ENCODE measurements at regions not wholly inside any gene's neighbourhood (a gene's known extent, or its start where the extent isn't known, plus 50 kb on each side); places are given as distances from the start of the nearest gene placed in this dataset.
A peak's percentile ranks its signal among the peaks of the same experiment; 100 is the strongest.
"Not testable (repeated sequence)": the region's sequence is repeated elsewhere in the genome, so short reads cannot be mapped to it uniquely, and the experiment has no call there.

DNA sequence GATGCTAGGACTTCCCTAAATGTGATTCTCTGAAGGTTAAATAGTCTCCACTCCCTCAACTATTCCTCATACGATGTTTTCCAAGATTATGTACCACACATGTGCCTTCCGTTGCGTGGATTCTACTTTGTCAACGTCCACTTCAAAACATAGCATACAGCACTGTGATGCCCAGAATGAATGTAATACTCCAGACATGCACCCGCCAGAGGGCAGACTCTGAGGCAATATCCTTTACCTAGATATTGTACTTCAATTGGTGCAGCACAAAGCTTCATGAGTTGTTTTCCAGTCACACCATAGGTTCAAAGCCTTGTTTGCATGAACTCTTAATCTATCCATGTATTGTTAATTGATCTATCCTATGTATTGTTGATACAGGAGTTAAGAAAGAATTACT, 201.0 kb upstream of the NABP1 start:
- DNase-seq (ENCODE audit: low read depth in 2 of 2) = no peak

DNA sequence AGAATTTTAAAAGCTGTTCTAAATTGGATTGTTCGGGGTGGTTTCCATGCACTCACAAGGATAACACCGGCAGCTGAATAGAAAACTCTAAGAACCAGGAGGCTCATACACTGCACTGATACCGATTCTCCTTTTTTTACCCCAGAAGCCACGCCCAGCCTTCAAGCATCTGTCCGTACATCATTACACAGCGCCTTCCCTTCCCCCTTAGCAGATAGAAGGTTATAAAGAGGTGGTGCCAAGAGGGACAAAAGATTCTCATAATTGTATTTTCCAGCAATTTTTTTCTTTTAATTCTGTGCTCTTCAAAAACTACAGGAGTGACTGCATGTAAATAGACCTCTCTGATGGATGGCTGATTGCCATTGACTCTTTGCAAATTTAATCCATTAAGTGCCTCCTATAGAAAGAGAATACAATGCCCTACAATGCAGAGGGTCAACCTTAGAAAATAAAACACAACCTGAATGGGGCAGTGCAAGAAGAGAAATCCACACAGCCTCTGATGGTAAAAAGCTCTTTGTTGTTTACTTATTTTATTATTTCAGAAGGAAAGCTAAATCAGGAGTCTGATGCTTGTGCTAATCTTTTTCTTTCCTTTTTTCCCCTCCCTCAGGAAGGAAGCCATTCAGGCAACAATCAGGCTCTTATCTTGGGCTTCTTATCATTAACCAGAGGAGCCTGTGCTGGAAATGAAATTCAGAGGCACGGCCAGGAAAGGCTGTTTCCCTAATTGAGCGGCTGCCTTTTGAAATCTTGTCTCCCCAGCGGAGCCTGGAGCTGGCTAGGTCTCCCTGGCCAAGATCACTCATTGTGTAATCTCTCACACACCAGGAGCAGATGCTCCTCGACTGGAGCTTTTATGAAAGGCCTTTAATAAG, 198.9 kb upstream of the NABP1 start:
- peak in 1 of 2 experiments; percentile 27 for DNase-seq (ENCODE audit: low read depth in 2 of 2)

DNA sequence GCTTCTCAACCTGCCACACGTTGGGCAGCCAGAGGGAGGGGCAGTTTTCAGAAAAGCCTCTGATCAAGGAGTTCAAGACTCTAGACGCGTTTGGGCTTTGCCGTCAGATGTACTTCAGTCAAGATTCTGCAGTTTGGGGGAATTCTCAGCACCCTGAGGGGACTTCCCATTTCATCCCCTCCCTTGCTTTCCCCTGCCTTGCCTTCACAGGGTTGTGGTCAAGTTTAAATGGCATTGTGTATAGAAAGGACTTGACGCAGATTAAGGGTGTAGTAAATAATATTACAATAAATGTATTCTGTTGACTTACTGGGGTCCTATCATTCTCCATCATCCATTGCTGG, 198.3 kb upstream of the NABP1 start:
- DNase-seq (ENCODE audit: low read depth in 2 of 2) = no peak

DNA sequence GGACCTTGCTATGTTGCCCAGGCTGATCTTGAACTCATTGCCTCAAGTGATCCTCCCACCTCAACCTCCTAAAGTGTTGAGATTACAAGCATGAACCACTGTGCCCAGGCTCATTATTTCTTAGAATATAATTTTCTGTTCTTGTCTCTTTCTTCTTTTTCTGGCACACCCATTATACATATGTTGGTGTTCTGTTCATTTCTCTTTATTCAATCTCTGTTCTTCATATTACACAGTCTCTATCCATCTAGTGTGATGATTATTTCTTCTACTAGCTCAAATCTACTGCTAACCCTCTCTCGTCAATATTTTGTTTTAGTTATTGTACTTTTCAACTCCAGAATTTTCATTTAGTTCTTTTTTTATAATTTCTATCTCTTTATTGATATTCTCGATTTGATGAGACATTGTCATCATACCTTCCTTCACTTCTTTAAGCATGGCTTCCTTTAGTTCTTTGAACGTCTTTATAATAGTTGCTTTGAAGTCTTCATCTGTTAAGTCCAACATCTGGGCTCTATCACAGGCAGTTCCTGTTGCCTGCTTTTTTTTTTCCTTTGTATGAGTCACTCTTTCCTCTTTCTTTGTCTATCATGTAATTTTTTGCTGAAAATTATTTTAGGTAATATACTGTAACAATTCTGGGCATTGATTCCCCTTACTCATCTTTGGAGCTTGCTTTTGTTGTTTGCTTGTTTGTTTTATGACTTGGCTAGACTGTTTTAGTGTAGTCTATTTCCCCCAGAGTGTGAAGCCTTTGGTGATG, 196.4 kb upstream of the NABP1 start:
- no peak for DNase-seq (ENCODE audit: low read depth in 2 of 2)

DNA sequence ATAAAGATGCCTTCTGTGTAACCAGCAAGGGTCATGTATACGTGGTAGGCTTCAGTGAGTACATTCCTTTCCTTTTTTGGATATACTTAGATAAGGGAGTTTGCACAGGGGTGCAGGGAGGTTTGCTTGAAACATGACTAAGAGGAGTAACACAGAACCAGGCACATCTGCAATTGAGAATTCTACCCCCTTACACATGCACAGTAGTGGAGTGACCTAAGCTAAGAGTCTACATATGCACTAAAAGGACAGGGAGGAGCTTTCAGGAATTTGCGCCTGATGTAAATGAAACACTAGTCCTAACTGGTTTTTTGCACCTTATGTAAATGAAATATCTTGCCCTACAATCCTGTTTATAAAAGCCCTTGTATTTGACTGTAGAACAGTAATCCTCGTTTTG, 194.8 kb upstream of the NABP1 start:
- DNase-seq (ENCODE audit: low read depth in 2 of 2) = no peak

DNA sequence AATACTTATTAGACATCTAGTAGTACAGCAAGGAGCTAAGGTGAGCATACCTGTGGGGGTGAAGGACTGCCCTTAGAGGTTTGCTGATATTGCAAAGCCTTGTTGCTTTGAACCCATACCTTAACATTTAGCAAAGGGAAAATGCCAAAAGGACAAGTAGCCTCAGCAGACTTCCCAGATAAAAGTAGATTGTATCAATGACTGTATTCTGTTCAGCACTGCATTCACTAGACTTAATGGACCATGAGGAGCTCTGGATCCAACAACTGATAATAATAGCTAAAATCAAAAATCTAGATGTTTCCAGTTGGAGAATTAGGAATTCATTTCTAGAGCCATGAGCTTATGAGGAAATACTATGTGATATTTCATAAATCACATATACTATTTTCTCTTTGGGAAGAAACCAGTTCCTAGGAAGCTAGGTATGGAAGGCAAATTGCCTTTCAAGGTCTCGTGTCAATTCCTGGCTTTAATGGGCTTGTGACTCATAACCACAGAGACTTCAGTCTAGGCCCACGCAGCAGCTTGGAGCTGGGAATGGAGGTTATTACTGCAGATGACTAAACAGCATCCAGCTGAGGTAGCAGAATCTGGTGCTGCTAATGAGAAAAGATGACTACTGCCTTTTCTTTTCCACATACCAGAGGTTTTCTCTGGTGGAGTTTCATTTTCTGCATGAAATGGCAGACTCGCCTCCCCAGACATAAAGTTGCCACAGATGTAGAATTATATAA, 191.2 kb upstream of the NABP1 start:
- DNase-seq (ENCODE audit: low read depth in 2 of 2) = peak; percentile 97 to 98

DNA sequence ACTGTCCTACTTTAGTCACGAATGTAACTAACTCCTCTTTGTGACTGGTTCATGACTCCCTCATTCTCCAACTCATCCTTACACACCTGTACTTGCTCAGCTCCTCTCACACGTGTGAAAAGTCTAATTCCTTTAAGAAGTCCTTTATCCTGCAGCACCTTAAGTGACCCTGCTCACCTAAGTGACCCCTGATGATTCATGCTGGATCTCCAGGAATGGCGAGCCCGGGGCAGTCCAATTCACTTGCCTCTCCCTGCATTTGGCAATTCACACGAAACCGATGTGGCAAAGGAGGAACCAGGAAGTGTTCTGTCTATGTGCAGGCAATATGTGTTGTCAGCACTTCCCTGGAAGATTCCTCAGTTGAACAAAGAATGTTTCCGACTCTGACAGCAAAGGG, 189.8 kb upstream of the NABP1 start:
- DNase-seq (ENCODE audit: low read depth in 2 of 2) = no peak

DNA sequence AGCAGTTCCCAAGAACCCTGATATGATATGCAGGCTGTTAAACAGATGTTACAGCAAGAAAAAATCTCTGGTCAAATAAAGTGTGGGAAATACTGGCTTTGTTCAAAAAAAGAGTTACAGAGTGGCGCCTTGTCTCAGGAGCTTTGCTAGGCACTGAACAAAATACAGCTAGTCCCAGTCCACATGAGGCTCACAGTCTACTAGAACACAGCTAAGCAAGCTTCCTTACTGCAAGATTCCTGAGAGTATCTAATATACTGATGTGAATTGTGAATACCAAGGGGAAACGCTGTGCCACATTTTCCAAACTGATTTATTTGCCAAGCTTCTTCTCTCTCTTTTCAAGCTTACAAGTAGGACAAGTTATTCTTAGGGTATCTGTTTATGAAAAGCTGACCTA, 188.8 kb upstream of the NABP1 start:
- DNase-seq (ENCODE audit: low read depth in 2 of 2) = no peak

DNA sequence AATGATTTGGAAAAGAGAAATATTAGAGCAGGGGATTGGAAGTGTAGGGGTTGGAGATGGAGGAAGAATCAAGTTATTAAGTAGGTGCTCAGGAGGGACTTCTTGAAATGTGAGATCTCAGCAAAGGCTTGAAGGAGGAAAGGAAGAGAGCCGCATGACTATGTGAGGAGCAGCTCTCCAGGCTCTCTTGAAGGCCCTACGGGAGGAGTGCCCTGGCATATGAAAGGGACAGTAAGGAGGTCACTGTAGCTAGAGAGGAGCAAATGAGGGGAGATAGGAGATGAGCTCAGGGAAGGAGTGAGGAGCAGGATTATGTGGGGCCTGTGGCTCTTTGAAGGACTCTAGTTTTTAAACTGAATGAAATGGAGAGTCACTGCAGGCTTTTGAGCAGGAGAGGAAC, 181.1 kb upstream of the NABP1 start:
- DNase-seq (ENCODE audit: low read depth in 2 of 2) = no peak

DNA sequence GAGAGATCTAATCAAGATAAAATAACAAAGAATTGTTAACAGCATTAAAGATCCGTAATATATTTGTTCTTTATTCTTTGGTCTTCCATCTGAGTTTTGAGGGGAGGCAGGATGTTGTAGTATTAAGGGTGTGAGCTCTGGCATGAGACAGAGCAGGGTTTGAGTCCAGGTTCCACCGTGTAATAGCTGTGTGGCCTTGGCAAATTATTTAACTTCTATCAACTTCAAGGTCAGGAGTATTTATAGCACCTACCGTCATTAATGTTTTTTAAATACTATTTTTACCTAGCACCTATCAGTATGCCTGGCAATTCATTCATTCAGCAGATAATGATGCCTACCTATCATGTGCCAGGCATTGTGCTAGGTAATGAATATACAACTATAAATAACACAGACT, 180.1 kb upstream of the NABP1 start:
- DNase-seq (ENCODE audit: low read depth in 2 of 2) = no peak

DNA sequence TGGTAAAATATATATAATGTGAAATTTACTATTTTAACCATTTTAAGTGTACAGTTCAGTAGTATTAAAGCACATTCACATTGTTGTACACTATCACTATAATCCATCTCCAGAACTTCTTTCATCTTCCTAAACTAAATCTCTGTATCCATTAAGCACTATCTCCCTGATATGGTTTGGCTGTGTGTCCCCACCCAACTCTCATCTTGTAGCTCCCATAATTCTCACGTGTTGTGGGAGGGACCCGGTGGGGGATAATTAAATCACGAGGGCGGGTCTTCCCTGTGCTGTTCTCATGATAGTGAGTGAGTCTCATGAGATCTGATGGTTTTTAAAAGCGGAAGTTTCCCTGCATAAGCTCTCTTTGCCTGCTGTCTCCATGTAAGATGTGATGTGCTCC, 178.9 kb upstream of the NABP1 start:
- no peak for DNase-seq (ENCODE audit: low read depth in 2 of 2)

DNA sequence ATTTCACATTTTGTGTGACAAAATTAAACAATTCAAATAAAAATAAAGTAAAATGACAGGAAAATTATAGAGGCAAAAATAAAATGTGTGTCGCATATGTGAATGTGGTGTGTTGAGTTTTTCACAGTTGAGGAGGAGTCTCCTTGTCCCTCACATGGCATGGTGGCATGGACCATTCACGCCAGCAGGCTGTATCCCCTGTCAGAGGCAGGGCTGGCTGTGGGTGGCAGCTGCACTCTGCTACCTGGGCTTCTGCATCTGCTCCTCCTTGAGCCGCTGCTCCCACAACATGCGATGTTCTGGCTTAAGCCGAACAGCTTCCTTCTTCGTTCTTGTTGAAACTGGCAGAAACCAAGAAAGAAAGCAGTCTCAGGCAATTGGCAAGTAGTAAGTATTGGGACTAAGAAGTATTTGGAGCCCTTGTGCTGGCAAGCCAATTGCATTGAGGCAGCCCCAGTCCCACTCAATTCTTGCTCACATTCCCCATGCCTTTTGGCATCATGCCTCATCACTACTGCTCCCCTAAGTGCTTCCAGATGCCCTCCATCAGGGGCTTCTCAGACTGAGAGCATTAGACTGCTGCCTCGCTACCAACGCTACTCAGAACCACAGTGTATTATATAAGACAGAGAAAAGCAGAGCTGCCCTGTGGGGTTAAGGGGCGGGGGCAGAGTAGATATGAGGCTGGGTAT, 177.9 kb upstream of the NABP1 start:
- DNase-seq (ENCODE audit: low read depth in 2 of 2) = peak; percentile 91 to 92

DNA sequence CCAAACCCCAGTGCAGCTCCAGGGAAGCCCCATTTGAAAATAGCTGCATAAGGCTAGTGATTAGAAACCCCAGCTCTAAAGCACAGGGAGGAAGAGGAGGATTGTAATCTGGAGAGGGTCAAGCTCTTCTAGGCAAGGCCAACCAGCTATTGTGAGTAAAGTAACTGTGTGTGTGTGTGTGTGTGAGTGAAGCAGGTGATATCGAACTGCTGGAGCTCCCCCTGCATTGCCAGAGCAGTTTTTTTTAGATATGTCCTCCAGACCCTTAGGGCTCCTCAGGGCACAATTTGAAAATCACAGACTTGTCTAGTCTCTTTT, 177.4 kb upstream of the NABP1 start:
- DNase-seq (ENCODE audit: low read depth in 2 of 2) = no peak

DNA sequence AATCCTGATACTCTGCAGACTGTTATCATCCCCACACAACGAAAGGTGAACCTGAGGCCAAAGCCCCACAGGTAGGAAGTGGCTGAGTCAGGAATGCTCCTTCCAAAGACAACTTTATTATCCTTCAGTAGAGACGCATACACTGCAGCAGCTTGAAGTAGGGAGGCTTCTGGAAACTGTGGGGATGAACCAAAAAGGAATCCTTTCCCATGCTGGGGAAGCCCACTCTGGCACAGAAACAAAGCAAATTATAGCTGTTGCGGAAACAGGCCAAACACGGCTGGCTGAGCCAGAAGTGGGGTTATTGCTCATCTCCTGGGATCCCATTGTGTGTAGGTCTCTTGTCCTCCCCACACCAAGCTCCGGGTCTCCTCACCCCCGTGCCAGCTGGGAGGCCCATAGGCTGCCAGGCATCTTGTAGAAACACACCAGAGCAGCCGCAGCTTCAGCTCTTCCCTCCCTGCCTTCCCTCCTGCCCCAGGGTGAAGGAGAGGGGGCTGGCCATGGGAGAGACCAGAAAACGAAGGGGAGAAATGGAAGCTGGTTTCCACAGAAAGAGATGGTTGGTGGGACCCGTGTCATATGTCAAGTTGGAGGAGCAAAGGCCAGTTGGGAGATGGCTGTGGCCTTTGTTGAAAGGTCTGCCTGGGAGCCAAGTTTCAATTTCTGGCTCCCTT, 176.9 kb upstream of the NABP1 start:
- DNase-seq (ENCODE audit: low read depth in 2 of 2) = peak in 1 of 2 experiments; percentile 29

DNA sequence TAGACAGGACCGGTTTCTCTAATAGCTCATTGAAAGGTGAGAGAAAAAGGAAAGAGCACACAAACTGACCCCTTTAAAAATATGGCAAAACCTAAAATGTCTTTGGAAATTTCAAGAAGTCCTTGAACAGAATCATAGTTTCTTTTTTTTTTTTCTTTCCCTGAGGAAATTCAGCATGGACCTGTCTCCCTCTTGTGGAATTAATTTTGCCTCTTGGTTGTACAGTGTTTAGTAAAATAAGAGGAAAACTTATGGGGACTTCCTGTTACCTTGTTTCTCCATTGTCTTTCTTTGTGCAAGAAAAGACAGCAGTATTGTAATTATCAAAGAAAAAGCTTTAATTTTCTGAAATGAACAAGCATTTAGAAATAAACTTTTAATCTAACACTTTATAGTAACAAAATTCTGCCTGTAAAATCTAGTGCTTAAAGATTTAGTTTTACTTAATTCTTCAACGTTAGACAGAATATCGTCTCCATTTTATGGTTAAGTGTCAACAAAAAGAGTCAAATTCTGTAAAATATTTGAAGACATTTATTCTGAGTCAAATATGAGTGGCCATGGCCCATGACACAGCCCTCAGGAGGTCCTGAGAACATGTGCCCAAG, 176.3 kb upstream of the NABP1 start:
- peak in 1 of 2 experiments; percentile 51 for DNase-seq (ENCODE audit: low read depth in 2 of 2)

DNA sequence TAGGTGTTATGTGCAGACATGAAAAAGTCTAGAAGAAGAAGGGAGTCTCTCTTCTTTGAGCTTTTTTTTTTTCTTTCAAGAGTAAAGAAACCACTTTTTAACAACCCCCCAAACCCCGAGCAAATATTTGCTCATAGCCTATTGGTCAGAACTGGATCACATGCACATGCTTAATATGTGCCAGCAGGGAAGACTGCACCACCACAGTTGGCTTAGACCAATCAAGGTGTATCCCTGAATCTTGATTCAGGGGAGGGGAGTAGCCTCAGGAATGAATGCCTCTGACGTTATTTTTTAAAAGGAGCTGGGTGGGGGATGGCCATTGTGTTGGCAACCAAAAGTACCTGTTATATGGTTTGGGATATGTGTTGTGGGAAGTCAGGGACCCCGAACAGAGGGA, 171.4 kb upstream of the NABP1 start:
- DNase-seq (ENCODE audit: low read depth in 2 of 2) = no peak

DNA sequence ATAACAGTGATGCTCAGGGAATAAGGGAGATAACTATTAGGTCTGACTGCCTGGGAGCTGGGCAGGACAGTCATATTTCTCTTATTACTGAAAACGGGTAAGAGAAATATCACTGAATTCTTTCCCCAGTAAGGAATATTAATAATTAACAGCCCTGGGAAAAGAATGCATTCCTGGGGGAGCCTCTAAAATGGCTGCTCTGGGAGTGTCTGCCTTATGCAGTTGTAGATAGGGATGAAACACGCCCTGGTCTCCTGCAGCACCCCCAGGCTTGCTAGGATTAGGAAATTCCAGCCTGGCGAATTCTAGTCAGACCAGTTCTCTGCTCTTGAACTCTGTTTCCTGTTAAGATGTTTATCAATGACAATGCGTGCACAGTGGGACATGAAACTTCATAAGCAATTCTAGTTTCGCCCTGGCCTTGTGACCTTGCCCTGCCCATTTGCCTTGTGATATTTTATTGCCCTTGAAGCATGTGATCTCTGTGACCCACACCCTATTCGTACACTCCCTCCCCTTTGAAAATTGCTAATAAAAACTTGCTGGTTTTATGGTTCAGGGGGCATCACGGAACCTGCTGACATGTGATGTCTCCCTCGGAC, 170.6 kb upstream of the NABP1 start:
- not testable (repeated sequence) for DNase-seq (ENCODE audit: low read depth in 2 of 2)

DNA sequence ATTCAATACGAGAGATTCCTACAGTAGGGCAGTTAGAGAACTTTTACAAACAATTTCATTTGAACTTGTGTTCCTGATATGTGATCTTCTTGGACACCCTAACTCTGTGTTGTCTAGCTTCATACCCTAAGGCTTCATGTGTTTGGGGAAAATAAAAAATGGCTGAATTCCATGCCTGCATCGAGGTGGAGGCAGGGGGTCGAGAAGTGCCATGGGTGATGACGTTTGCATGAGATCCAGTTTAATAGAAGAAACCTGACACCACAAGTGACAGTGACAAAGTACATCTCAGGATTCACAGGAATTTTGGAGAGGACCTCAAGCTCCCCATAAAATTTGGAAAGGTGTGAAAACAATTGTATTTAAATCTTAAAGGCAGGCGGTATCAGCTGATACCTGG, 169.2 kb upstream of the NABP1 start:
- no peak for DNase-seq (ENCODE audit: low read depth in 2 of 2)

DNA sequence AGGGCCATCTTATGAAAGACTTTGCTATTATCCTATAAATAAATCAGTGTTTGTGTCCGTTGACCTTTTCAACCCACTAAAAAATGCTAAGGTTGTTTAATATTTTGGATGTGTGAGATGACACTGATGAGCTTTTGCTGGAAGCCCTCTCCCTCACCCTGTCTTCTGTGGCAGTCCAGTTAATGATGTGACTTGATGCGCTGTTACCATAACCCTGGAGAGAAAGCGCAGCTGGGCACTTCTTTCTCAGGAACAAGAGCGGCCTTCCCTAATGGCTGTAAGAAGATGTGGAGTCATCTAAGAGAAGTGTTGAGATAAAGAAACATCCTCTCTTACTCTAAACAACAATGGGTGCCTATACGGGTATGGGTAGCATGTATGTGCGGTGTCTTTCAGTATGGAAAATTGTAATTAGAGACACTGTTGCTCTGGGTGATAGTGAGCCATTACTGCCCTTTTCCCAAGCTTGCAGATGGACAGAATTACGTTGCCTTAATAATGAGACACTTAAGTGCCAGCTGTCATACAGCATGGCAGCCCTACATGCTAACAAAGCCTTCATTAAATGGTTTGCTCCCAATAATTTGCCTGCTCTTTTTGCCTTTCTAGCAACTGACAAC, 165.6 kb upstream of the NABP1 start:
- DNase-seq (ENCODE audit: low read depth in 2 of 2) = no peak

DNA sequence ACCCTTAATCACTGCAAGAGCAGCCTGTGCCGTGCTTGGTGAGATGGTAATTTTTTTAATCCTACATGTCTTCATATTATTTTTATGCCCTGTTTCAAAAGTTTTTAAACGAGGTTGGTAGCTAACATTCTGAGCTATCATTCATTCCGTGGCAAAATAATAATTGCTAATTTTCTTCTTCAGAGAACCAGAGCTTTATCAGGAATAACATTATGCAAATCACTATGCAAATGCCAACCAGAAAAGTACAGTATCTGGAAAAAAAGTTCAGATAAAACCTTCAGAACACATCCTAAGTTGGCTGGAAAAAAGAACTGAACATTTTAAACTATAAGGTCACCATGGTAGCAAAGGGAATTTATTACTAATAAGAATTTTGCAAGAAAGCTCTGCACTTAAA, 165.1 kb upstream of the NABP1 start:
- DNase-seq (ENCODE audit: low read depth in 2 of 2) = no peak
